SJCRH30 (cell line): ENCODE measurements at regions not wholly inside any gene's neighbourhood (a gene's known extent, or its start where the extent isn't known, plus 50 kb on each side); places are given as distances from the start of the nearest gene placed in this dataset.

Experiments used
- DNase-seq, 2 experiments: peaks; one replicate each; pipeline ENCODE4 v3.0.0-alpha.2; 2015 to 2020
- H3K27ac ChIP-seq: fragments of 250-450 bp; sonication (Bioruptor Pico); 2 replicates; pipeline ENCODE4 v1.5.1; 2020; ENCODE audit warnings: mild to moderate bottlenecking, moderate library complexity
- H3K27me3 ChIP-seq: fragments of 250-450 bp; sonication (Bioruptor Pico); 2 replicates; pipeline ENCODE4 v1.5.1; 2020; ENCODE audit warnings: mild to moderate bottlenecking, moderate library complexity
- H3K36me3 ChIP-seq: fragments of 250-450 bp; sonication (Bioruptor Pico); 2 replicates; pipeline ENCODE4 v1.5.1; 2020; ENCODE audit warnings: mild to moderate bottlenecking, moderate library complexity
- H3K4me1 ChIP-seq: fragments of 250-450 bp; sonication (Bioruptor Pico); 2 replicates; pipeline ENCODE4 v1.5.1; 2020; ENCODE audit warnings: mild to moderate bottlenecking, moderate library complexity
- H3K4me3 ChIP-seq: fragments of 250-450 bp; sonication (Bioruptor Pico); 2 replicates; pipeline ENCODE4 v1.5.1; 2020; ENCODE audit warnings: mild to moderate bottlenecking, moderate library complexity
- H3K9me3 ChIP-seq: fragments of 250-450 bp; sonication (Bioruptor Pico); replicated peaks from 2 replicates; pipeline ENCODE4 v1.5.1; 2020; ENCODE audit warnings: mild to moderate bottlenecking, moderate library complexity

GRCh38 chr3:84165328-84165727, 793.5 kb upstream of the CADM2 start:
- Histone ChIP-seq H3K4me3 (no peak overlapping the region), H3K9me3 (no peaks in the 10 kb centered on the region), H3K27me3 (no peaks in the 10 kb centered on the region), H3K27ac (no peak overlapping the region), H3K36me3 (no peaks in the 10 kb centered on the region), H3K4me1 (0 out of 2 replicates have a peak, but pooled peaks cover 4% of the 10 kb centered on the region)
- no peak for DNase-seq

- DNase-seq: no peak
- Histone ChIP-seq H3K27ac (no peak overlapping the region), H3K4me1 (no peaks in the 10 kb centered on the region), H3K27me3 (no peaks in the 10 kb centered on the region), H3K4me3 (no peak overlapping the region), H3K36me3 (no peaks in the 10 kb centered on the region), H3K9me3 (no peaks in the 10 kb centered on the region)
Measured at GRCh38 chr3:84175449-84175848, 783.3 kb upstream of the CADM2 start.

- H3K4me1 ChIP-seq: no peaks in the 10 kb centered on the region
- no peaks in the 10 kb centered on the region for H3K27me3 ChIP-seq
- no peaks in the 10 kb centered on the region for H3K36me3 ChIP-seq
- H3K9me3 ChIP-seq: no peaks in the 10 kb centered on the region
- no peak overlapping the region for H3K27ac ChIP-seq
- DNase-seq: no peak
- no peak overlapping the region for H3K4me3 ChIP-seq
Measured at GRCh38 chr3:84184937-84185336, 773.9 kb upstream of the CADM2 start.

- DNase-seq: no peak
- no peak overlapping the region for H3K27ac ChIP-seq
- H3K4me1 ChIP-seq: no peaks in the 10 kb centered on the region
- no peaks in the 10 kb centered on the region for H3K36me3 ChIP-seq
- H3K9me3 ChIP-seq: 0 out of 2 replicates have a peak, but pooled peaks cover 5% of the 10 kb centered on the region
- H3K27me3 ChIP-seq: no peaks in the 10 kb centered on the region
- no peak overlapping the region for H3K4me3 ChIP-seq
Measured at GRCh38 chr3:84194029-84194428, 764.8 kb upstream of the CADM2 start.

- H3K27me3 ChIP-seq: no peaks in the 10 kb centered on the region
- H3K36me3 ChIP-seq: no peaks in the 10 kb centered on the region
- H3K4me1 ChIP-seq: no peaks in the 10 kb centered on the region
- H3K9me3 ChIP-seq: no peaks in the 10 kb centered on the region
- no peak for DNase-seq
- H3K4me3 ChIP-seq: no peak overlapping the region
- H3K27ac ChIP-seq: no peak overlapping the region
Measured at GRCh38 chr3:84209474-84209873, 749.3 kb upstream of the CADM2 start.

GRCh38 chr3:84223512-84223911, 735.3 kb upstream of the CADM2 start:
- no peaks in the 10 kb centered on the region; the same call in 1 of the 2 replicates for H3K9me3 ChIP-seq
- no peaks in the 10 kb centered on the region for H3K27me3 ChIP-seq
- DNase-seq: peak in 1 of 2 experiments; percentile 8
- no peak overlapping the region for H3K4me3 ChIP-seq
- H3K4me1 ChIP-seq: no peaks in the 10 kb centered on the region
- no peak overlapping the region for H3K27ac ChIP-seq
- no peaks in the 10 kb centered on the region for H3K36me3 ChIP-seq

- no peaks in the 10 kb centered on the region for H3K4me1 ChIP-seq
- DNase-seq: no peak
- H3K36me3 ChIP-seq: no peaks in the 10 kb centered on the region
- no peaks in the 10 kb centered on the region for H3K27me3 ChIP-seq
- no peaks in the 10 kb centered on the region; the same call in 1 of the 2 replicates for H3K9me3 ChIP-seq
- no peak overlapping the region for H3K27ac ChIP-seq
- H3K4me3 ChIP-seq: no peak overlapping the region
Measured at GRCh38 chr3:84224262-84224661, 734.5 kb upstream of the CADM2 start.

GRCh38 chr3:84236261-84236660, 722.5 kb upstream of the CADM2 start:
- H3K27ac ChIP-seq: no peak overlapping the region
- DNase-seq: no peak
- H3K4me1 ChIP-seq: no peaks in the 10 kb centered on the region
- H3K9me3 ChIP-seq: no peaks in the 10 kb centered on the region
- no peak overlapping the region for H3K4me3 ChIP-seq
- no peaks in the 10 kb centered on the region for H3K27me3 ChIP-seq
- no peaks in the 10 kb centered on the region for H3K36me3 ChIP-seq

- H3K36me3 ChIP-seq: no peaks in the 10 kb centered on the region
- DNase-seq: no peak
- no peak overlapping the region for H3K4me3 ChIP-seq
- no peaks in the 10 kb centered on the region for H3K9me3 ChIP-seq
- no peaks in the 10 kb centered on the region for H3K27me3 ChIP-seq
- H3K4me1 ChIP-seq: no peaks in the 10 kb centered on the region
- no peak overlapping the region for H3K27ac ChIP-seq
Measured at GRCh38 chr3:84245789-84246188, 713.0 kb upstream of the CADM2 start.

GRCh38 chr3:84260596-84260995, 698.2 kb upstream of the CADM2 start:
- Histone ChIP-seq H3K4me3 (no peak overlapping the region), H3K27me3 (no peaks in the 10 kb centered on the region), H3K36me3 (no peaks in the 10 kb centered on the region), H3K9me3 (no peaks in the 10 kb centered on the region), H3K4me1 (no peaks in the 10 kb centered on the region), H3K27ac (no peak overlapping the region)
- DNase-seq: no peak

GRCh38 chr3:84265768-84266167, 693.0 kb upstream of the CADM2 start:
- H3K27ac ChIP-seq: no peak overlapping the region
- no peaks in the 10 kb centered on the region for H3K27me3 ChIP-seq
- H3K4me3 ChIP-seq: no peak overlapping the region
- no peak for DNase-seq
- H3K36me3 ChIP-seq: no peaks in the 10 kb centered on the region
- H3K4me1 ChIP-seq: no peaks in the 10 kb centered on the region
- no peaks in the 10 kb centered on the region for H3K9me3 ChIP-seq

GRCh38 chr3:84275532-84275931, 683.3 kb upstream of the CADM2 start:
- Histone ChIP-seq H3K4me3 (no peak overlapping the region), H3K27ac (no peak overlapping the region), H3K36me3 (no peaks in the 10 kb centered on the region), H3K9me3 (no peaks in the 10 kb centered on the region), H3K27me3 (no peaks in the 10 kb centered on the region), H3K4me1 (no peaks in the 10 kb centered on the region)
- no peak for DNase-seq

GRCh38 chr3:84277562-84278224, 681.1 kb upstream of the CADM2 start:
- no peaks in the 10 kb centered on the region for H3K36me3 ChIP-seq
- H3K27ac ChIP-seq: no peak overlapping the region
- DNase-seq: no peak
- no peaks in the 10 kb centered on the region for H3K4me1 ChIP-seq
- H3K4me3 ChIP-seq: no peak overlapping the region
- no peaks in the 10 kb centered on the region for H3K9me3 ChIP-seq
- no peaks in the 10 kb centered on the region for H3K27me3 ChIP-seq

GRCh38 chr3:84292128-84292527, 666.7 kb upstream of the CADM2 start:
- Histone ChIP-seq H3K27ac (no peak overlapping the region), H3K36me3 (no peaks in the 10 kb centered on the region), H3K9me3 (no peaks in the 10 kb centered on the region), H3K4me3 (no peak overlapping the region), H3K4me1 (no peaks in the 10 kb centered on the region), H3K27me3 (no peaks in the 10 kb centered on the region)
- DNase-seq: no peak

GRCh38 chr3:84299329-84299728, 659.5 kb upstream of the CADM2 start:
- DNase-seq: no peak

GRCh38 chr3:84304214-84304613, 654.6 kb upstream of the CADM2 start:
- no peak for DNase-seq
- Histone ChIP-seq H3K9me3 (no peaks in the 10 kb centered on the region), H3K27ac (no peak overlapping the region), H3K36me3 (no peaks in the 10 kb centered on the region), H3K27me3 (no peaks in the 10 kb centered on the region), H3K4me1 (no peaks in the 10 kb centered on the region), H3K4me3 (no peak overlapping the region)

More at GRCh38 chr3:84299329-84299728, 659.5 kb upstream of the CADM2 start:
- no peaks in the 10 kb centered on the region for H3K9me3 ChIP-seq
- no peaks in the 10 kb centered on the region for H3K4me1 ChIP-seq
- no peak overlapping the region for H3K27ac ChIP-seq
- H3K36me3 ChIP-seq: no peaks in the 10 kb centered on the region
- no peak overlapping the region for H3K4me3 ChIP-seq
- H3K27me3 ChIP-seq: no peaks in the 10 kb centered on the region
